HG03439 (cell line): ENCODE measurements at regions not wholly inside any gene's neighbourhood (a gene's known extent, or its start where the extent isn't known, plus 50 kb on each side); places are given as distances from the start of the nearest gene placed in this dataset.
"Not testable (repeated sequence)": the region's sequence is repeated elsewhere in the genome, so short reads cannot be mapped to it uniquely, and the experiment has no call there.

Experiments used
- ATAC-seq: cut with Tn5 transposase; IDR thresholded peaks from one replicate; pipeline ENCODE4 v1.9.1; 2021; ENCODE audit warnings: mild to moderate bottlenecking, moderate library complexity; ENCODE audit not compliant: unreplicated experiment

DNA sequence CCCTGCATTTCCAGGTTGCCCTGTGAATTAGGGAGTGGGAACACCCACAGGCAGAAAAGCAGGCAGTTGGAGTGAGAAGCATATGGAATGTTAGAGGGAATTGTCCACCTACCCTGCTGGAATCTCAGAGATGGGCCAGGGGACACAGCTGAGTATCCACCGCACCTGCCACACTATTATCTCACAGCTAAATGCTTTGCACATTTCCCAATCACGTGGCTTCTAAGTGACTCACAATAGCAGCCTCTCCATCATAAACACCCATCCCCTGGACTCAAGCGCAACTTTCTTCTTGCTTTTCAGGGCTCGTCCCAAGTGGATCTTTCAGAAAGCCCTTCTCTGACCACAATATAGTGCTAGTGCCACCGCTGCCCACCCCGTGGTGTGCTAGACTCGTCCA lies 389.0 kb upstream of the LMCD1 start:
- ATAC-seq = no peak

- ATAC-seq = no peak
These were observed 388.0 kb upstream of the LMCD1 start for GRCh38 chr3:8113626-8114025.

GRCh38 chr3:8128686-8129085 lies 372.9 kb upstream of the LMCD1 start:
- ATAC-seq = no peak

DNA sequence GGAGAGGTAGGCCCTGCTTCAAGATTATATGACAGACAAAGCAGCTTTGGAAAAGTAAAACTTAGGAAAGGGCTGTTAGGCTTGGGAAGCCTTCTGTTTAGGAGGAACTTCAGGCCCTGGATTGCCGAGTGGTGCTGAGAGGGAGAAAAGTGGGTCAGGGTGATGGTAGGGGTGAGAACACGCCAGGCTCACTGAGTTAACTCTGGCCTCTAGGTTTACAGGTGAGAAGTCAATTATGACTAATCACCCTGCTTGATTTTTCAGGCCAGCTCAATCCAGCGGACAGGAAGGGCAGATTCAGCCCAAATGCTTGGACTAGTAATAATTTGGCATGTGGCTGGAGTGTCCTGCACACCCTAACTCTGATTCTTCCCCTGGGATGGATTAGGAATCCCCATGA lies 365.1 kb upstream of the LMCD1 start:
- no peak for ATAC-seq

GRCh38 chr3:8143186-8143585 lies 358.4 kb upstream of the LMCD1 start:
- ATAC-seq = no peak

DNA sequence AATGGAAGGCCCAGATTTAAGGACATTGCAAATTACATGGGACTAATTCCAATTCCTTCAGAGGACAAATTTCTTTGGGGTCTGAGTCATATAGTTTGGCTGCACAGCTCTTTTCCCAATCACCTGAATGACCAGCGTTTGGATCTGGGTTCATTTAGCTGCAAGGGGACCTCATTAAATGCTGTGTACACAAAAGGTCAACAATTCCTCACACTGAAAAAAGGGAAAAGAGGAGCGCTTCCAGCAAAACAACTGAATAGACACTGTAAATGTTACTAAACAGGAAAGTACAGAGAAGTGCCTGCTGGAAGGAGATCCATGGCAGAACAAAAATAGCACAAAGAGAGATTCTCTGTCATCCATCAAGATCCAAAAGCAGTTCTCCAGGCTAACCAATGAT lies 356.0 kb upstream of the LMCD1 start:
- no peak for ATAC-seq

DNA sequence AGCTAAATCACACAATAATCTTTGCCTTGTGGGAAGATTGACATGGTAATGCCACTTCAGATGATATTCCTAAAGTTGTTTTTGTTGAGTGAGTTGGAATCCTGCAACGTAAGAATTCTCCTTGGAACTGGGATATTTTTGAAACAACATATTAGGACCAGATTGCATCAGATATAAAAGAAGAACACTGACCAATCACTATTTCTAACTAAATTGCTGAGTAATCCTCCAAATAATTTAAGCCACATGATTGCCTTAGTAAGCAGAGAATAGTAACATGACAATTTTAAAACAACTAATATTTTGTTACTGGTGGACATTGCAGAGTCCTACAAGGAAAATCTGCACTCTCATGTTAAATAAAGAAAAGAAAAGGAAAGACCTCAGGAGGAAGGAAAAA lies 353.9 kb upstream of the LMCD1 start:
- ATAC-seq = no peak

- ATAC-seq = no peak
These were observed 348.7 kb upstream of the LMCD1 start for GRCh38 chr3:8152821-8153418.

- ATAC-seq = no peak
These were observed 347.8 kb upstream of the LMCD1 start for GRCh38 chr3:8153800-8154199.

DNA sequence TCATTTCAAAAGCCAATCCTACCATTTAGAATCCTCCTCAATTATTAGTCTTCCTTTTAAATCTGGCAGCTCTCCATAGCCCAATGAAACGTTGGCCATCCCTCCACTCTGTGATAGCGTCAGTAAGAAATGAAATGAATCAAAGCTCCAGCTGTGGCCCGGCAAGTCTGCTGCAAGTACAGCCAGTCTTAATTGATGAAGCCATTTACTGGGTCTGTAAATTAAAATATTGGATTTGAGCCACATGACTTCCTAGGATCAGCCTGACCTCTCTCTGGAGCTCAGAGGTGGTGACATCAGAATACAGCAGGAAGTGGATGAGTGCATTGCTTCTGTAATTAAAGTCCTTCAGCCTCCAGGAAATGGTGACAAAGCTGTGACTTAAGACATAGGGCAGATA lies 347.0 kb upstream of the LMCD1 start:
- no peak for ATAC-seq

DNA sequence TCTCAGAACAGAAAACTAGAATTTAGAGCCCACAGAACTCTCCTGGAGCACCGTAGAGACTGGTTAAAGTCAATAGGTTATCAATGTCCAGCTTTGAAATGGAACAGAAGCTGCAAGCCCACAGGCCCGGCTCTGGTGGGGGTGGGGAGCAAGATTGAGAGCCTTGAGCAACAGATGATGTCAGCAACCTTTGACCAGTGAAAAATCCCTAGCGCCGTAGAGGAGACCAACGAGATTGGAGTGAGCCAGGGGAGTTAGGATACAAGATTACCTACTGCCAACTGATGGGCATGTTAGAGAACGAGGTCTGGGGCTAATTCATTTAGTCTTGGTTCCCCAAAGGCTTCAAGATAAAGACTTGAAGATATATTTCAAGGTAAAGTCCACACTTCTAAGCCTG lies 345.5 kb upstream of the LMCD1 start:
- no peak for ATAC-seq

DNA sequence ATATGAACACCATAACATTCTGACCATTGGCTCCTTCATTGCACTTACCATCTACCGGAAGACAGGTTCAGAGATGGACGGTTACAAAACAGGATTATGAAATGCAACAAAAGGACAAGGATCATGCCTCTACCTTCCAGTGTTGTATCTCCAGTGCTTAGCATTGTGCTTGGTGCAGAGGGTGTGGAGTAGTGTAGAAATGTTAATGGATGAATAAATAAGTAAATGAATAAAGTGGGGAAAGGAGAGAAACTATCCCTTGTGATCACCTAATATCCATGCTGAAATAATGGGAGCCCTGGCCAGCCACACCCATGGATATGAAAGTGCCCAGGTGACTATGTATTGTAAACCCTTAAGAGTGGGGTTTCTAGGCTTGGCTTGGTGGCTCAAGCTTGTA lies 344.8 kb upstream of the LMCD1 start:
- ATAC-seq = no peak

DNA sequence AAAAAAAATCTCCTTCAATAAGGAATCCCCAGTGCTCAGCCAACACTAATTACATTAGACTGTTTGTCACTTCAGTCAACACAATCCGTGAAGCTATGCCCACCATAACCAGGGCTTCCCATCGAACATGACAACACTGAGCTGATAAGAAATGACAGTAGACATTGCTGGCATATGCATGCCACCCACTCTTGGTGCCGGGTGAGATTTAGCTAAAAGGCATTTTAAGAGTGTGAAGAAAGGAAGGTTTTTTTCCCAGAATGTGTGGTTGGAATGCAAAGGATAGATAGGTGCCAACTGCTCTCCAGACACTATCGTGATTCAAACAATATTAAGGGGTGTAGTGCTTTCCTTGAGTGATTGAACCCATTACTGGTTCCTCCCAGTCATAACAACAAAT lies 344.0 kb upstream of the LMCD1 start:
- no peak for ATAC-seq

DNA sequence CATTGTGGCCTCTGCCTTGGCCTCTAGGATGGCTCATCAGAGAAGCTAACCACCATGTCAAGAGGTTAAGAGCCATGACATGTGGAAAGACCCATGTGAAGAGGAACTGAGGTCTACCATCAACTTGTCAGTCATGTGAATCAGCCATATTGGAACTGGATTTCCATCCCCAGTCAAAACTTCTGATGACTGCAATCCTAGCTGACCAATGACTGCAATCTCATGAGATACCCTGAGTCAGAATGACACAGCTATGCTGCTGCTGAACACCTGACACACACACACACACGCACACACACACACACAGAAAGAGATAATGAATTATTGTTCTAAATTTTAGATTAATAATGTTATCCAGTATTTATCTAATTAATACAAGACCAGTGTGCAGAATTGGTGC lies 337.5 kb upstream of the LMCD1 start:
- ATAC-seq = no peak

DNA sequence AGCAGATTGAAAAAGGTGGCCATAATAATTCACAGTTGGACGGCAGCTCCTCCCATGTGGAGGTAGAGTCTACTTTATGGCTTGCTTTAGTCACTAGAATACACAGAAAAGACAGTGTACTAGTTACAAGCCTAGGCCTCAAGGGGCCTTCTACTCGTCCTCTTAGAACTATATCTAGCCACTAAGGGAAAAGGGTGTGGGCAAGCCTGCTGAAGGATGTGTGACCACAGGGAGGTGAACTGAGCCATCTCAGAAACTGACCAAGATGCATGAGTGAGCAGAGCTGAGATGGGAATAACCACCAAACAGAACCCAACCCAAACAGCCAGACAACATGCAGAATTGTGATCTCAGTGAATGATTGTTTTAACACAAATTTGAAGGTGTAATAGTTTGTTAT lies 335.6 kb upstream of the LMCD1 start:
- ATAC-seq = no peak

DNA sequence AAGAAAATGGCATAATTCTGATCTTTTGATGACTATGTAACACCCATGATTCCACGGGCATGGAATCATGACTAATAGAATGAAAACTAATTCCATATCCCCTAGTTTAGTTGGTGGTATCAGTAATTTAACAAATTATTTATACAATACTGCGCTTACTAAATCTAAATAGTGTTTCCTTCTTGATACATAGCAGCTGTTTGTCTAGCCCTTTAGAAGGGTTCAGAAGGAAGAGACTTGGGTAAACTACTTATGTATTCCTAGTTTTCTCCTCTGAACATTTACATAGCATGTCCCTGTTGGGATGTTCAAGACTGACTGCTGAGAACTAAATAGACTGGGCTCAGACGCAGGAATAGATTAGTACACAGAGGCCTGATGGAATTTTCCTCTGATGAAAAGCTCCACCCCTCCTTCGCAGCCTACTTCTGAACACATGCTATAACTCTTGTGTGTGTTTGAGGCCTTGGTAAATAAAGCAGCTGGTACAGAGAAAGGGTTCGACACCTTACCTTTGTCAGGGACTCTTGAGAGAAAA lies 330.6 kb upstream of the LMCD1 start:
- ATAC-seq = no peak

- ATAC-seq = no peak
These were observed 327.7 kb upstream of the LMCD1 start for GRCh38 chr3:8173892-8174291.

DNA sequence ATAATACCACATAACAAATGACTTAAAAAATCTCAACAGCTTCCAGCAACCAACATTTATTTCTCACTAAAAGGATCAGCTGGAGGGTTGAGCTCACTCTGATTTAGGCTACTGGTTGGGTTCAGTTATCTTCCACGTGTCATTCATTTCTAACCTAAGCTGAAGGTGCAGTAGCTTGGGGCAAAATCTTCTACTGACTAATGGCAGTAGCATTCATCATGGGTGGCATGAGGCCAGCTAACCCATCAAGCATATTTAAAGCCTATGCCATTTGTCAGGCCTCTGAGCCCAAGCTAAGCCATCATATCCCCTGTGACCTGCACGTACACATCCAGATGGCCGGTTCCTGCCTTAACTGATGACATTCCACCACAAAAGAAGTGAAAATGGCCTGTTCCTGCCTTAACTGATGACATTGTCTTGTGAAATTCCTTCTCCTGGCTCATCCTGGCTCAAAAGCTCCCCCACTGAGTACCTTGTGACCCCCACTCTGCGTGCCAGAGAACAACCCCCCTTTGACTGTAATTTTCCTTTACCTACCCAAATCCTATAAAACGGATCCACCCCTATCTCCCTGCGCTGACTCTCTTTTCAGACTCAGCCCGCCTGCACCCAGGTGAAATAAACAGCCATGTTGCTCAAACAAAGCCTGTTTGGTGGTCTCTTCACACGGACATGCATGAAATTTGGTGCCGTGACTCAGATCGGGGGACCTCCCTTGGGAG lies 324.7 kb upstream of the LMCD1 start:
- ATAC-seq = not testable (repeated sequence)

DNA sequence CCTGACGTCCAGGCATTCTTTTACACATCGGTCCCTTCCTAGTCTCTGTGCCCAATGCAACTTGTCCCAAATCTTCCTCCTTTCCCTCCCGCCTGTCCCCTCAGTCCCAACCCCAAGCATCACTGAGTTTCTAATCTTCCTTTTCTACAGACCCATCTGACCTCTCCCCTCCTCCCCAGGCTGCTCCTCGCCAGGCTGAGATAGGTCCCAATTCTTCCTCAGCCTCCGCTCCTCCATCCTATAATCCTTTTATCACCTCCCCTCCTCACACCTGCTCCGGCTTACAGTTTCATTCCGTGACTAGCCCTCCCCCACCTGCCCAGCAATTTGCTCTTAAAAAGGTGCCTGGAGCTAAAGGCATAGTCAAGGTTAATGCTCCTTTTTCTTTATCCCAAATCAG lies 323.1 kb upstream of the LMCD1 start:
- ATAC-seq = not testable (repeated sequence)

DNA sequence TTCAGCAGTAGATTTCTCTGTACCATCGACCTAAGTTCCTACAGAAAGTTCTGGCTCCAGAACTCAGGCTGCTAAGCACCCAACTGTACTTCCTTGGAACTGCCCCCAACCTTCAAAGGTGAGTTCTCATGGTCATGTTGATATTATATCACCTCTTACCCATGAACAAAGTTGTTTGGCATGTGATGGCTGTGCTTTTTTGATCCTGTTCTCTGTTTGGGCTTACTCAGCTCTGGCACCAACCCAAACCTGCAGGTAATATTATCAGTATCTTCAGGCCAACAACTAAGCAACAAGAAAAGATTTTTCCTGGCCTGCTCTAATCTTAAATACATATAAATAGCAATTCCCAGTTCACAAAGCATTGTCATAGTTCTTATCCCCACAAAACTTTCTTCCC lies 318.7 kb upstream of the LMCD1 start:
- no peak for ATAC-seq

- peak; percentile 71 for ATAC-seq
These were observed 318.0 kb upstream of the LMCD1 start for GRCh38 chr3:8183627-8184026.

GRCh38 chr3:8186213-8186612 lies 315.4 kb upstream of the LMCD1 start:
- ATAC-seq = no peak

DNA sequence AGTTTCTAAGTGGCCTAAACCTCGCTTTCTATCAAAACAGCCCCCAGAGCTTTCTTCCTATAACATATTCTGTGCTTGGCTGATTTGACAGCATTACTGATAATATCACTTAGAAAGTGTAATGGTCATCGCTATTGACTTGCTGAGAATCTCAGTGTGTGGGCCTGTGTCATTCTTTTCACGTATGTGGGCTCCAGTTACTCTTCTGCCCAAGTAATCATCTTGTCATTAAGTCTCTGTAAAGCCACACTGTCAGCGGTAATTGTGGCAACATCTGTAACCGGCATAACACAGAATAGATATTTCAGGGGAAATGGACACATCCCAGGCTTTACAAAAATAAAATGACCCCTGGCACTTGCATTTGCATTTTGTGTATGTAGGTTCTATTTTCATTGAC lies 313.6 kb upstream of the LMCD1 start:
- no peak for ATAC-seq
